T47D (cell line): ENCODE measurements at regions not wholly inside any gene's neighbourhood (a gene's known extent, or its start where the extent isn't known, plus 50 kb on each side); places are given as distances from the start of the nearest gene placed in this dataset.
"Not testable (repeated sequence)": the region's sequence is repeated elsewhere in the genome, so short reads cannot be mapped to it uniquely, and the experiment has no call there.

Source experiments
- DNase-seq, 2 experiments: peaks; one replicate each; pipeline versions ENCODE4 v3.0.0 to v3.0.0-alpha.2; 2011 to 2012; ENCODE audit warnings: low read depth in 1 of 2, low spot score in 1 of 2
- JUND ChIP-seq: IDR thresholded peaks from 2 replicates; pipeline ENCODE4 v1.6.1; 2012; ENCODE audit warnings: low read depth
- in situ Hi-C: cut with HindIII; loops from 2 replicates; pipeline ENCODE4 v1.10.0; 2016; ENCODE audit warnings: low sequenced_read_pairs, low pct_unique_long_range_greater_than_20kb

DNA sequence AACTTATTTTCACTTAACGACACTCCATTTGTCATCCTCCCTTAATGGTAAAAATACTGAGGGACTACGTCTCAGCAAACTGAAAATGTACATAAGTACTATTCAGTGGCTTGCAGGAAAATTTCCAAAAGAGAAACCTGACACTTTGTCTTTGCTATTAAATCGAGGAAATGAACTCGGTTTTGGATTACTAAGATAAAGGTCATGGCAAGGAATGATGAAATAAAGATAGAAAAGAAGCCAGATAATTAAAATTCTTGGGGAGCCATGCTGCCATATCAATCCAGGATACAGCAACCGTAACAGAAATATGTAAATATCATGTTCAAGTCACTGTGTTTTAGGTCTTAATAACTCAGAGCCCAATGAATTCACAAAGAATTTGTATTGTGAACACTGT is 647.8 kb downstream of the CDH9 start:
- in situ Hi-C loops = no loop called here
- no peak for TF ChIP-seq JUND
- no peak for DNase-seq

DNA sequence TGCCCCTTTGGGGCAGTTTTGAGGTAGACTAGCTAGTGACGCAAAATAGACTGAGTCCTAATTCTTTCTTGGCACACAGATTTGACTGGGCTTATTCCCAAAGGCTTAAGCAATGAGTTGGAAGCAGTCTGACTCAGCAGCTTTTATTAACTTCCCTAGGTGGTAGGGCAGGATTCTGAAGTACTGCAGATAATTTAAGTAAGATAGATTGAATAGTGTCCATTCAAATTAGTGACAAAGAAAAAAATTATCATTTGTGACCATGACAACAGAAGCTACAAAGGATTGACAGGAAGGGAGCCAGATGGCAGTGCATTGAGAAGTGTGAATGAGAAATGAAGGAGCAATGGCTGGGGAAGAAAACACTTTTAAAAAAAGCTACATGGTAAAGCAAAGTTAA is 649.4 kb downstream of the CDH9 start:
- TF ChIP-seq JUND = no peak
- in situ Hi-C loops = no loop called here
- peak in 1 of 2 experiments; percentile 9 for DNase-seq

DNA sequence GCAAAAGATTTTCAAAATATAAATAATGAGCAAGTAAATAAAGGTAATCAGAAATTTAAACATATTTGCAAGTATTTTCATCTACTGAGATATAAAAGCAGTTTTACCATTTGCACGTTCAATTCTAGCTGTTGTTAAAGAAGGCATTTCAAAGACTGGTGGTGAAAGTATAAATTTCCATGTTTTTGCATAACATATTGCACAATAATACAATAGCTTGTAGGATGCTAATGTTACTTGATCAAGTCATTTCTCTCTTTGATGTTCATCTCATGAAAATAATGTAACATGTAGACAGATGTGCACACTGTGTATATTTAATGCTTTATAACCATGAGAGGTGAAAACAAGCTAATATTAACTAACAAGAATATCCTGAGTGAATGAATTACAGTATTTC is 651.9 kb downstream of the CDH9 start:
- TF ChIP-seq JUND = no peak
- in situ Hi-C loops = no loop called here
- DNase-seq = no peak

DNA sequence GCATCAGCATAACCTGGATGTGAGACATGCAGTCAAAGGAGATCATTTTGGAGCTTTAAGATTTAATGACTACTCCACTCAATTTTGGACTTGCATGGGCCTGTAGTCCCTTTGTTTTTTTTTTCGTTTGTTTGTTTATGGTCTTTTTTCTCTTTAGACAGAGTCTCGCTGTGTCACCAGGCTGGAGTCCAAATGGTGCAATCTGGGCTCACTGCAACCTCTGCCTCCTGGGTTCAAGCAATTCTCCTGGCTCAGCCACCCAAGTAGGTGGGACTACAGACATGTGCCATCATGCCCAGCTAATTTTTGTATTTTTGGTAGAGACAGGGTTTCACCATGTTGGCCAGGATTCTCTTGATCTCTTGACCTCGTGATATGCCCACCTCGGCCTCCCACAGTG is 673.8 kb downstream of the CDH9 start:
- DNase-seq, in situ Hi-C loops: not testable (repeated sequence)

DNA sequence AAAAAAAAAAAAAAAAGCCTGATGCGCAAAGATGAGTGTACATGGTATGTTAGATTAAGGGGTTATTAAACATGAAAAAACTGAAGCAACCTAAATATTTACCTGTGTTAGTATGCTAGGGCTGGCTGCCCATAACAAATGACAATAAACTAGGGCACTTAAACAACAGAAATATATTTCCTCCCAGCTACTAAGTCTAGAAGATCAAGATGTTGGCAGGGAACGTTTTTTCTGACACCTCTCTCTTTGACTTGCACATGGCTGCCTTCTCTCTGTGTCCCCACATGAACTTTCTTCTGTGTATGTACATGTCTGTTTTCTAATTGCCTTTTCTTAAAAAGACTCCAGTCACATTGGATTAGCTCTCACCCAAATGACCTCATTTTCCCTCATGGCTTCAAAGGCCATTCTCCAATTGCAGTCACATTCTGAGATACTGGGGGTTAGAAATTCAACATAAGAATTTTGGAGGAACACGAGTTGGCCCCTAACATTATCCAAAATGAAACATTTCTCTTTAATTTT is 694.5 kb downstream of the CDH9 start:
- no peak for TF ChIP-seq JUND
- DNase-seq = no peak
- in situ Hi-C loops = no loop called here

DNA sequence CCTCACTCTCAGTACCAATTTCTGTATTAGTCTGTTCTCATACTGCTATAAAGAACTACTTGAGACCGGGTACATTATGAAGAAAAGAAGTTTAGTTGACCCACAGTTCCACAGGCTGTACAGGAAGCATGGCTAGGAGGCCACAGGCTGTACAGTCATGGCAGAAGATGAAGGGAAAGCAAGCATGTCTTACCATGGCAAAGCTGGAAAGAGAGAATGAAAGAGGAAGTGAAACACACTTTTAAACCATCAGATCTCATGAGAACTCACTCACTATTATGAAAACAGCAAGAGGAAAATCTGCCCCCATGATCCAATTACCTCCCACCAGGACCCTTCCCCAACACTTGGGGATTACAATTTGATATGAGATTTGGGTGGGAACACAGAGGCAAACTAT is 698.8 kb downstream of the CDH9 start:
- no peak for DNase-seq
- in situ Hi-C loops = no loop called here
- no peak for TF ChIP-seq JUND

DNA sequence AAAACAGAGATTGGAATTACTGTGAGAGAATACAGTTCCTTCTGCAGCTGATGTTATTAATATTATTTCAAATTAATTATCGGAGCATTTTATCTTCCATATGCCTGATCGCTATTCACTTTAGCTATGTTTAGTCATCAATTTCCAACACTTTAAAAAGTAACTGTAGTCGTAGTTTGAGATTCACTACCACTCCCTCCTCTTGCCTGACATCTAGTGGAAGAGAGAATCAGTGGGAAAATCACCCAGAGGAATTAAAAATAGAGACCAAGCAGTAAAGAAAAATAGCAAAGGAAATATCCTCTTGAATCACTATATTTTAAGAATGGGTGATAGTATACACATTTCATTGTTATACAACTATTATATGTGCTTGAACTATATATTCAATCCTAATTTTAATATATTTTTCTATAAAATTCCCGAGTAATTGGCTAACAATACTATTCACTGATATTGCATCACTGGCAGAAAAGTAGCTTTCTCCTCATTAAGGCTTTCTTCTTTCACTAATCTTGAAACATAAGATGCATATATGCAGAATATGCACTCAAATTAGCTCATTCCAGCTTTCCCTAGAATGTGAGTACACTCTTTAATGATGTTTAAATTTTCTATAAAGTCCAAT is 708.7 kb downstream of the CDH9 start:
- peak; percentile 29 to 54 for DNase-seq
- in situ Hi-C loops = no loop called here
- no peak for TF ChIP-seq JUND

DNA sequence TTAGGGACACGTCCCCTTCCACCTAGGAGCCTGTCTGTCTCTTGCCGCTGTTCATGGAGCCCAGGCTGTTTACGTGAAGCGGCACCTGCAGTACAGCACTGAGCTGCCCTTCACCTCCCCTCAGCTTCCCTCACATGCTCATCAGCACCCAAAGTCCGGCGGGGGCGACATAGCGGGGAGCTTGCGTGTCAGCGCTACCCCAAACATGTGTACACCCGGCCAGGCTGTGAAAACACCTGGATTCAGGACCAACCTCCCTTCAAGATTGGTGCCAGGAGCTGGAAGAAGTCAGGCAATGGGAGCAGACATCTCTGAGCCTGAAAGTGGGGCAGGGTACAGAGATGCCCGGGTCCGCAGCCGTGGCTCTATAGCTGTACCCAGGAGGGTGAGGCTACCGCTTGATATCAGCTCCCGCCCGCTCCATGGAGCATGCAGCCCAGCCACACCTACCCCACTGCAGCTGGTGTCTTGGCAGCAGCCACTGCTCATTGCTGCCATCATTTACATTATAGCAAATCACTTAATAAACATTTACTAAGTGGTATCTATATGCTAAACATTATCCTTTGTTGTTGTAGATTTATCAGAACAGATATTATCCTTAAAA is 712.1 kb downstream of the CDH9 start:
- in situ Hi-C loops = no loop called here
- TF ChIP-seq JUND = no peak
- no peak for DNase-seq

DNA sequence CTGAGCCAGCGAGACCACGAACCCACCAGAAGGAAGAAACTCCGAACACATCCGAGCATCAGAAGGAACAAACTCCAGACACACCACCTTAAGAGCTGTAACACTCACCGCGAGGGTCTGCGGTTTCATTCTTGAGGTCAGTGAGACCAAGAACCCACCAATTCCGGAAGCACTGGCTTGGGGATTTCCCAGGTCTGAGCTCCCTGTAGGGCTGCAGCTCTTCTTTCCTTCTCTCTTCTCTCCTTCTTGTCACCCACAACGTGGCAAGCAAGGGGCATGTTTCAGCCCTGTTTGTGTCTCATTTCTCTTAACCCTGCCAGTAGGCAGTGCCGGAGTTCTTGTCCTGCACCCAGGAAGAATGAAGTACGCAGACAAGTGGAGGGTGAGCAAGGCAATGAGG is 713.0 kb downstream of the CDH9 start:
- in situ Hi-C loops, DNase-seq: not testable (repeated sequence)

DNA sequence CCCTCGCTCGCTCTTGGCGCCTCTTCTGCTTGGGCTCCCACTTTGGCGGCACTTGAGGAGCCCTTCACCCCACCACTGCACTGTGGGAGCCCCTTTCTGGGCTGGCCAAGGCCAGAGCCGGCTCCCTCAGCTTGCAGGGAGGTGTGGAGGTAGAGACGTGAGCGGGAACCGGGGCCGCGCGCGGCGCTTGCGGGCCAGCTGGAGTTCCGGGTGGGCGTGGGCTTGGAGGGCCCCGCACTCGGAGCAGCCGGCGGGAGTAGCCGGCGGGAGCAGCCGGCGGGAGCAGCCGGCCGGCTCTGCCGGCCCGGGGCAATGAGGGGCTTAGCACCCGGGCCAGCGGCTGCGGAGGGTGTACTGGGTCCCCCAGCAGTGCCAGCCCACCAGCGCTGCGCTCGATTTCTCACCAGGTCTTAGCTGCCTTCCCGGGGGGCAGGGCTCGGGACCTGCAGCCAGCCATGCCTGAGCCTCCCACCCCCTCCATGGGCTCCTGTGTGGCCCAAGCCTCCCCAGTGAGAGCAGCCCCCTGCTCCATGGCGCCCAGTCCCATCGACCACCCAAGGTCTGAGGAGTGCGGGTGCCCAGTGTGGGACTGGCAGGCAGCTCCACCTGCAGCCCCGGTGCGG is 714.0 kb downstream of the CDH9 start:
- in situ Hi-C loops, DNase-seq: not testable (repeated sequence)

DNA sequence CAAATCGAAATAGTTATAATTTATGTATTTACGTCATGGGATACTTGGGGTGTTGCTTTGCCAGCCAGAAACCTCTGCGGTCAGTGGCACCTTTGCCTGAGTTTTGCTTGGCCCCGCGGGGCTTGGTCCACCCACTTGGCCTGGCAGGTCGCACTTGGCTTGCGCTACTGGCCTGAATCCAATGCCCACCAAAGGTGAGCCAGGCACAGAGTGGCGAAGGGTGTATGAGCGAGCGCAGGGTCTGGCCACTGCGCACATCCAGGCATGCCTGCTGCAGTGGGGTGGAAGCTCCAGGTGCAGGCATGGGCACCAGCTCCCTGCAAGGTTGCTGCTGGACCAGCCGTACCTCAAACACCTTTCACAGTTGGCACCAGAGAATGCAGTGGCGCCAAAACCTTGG is 714.6 kb downstream of the CDH9 start:
- no peak for DNase-seq

DNA sequence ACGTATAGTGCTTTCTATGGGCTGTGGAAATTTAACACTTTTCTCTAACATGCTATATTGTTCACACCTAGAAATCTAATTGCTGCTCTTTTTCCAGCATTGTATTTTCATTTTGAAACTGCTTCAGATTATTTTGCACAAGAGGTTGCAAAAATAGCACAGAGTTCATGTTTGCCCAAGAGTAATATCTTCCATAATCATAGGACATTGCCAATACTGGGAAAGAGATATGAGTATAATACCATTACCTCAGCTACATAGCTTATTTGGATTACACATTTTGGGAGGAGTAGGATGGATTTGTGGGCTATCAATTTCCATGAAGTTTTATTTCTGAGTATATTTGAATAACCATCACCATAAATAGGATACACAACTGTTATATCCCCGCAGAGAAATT is 717.1 kb downstream of the CDH9 start:
- no peak for TF ChIP-seq JUND
- in situ Hi-C loops = no loop called here
- no peak for DNase-seq

More for the DNA sequence above, 714.6 kb downstream of the CDH9 start:
- no peak for TF ChIP-seq JUND
- in situ Hi-C loops = no loop called here

DNA sequence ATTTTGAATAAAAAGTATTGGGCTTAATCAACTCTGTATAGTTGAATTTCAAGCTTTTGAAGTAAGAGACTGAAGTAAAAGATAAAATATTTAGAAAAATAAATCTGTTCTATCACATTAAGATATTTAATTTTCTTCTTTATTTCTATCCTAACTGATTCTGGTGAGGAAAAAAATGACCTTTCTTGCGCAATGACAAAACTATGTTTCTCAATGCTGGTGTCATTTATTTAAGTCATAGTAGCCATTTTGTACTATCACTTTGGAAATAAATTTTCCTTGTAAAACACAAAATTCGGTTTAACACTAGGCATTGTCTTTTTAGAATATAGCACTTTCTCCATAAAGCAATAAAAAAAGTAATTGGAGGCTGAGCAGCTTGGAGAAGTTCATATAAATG is 728.0 kb downstream of the CDH9 start:
- in situ Hi-C loops = no loop called here
- TF ChIP-seq JUND = no peak
- DNase-seq = no peak
